Endothelial cell of umbilical vein (primary cell): ENCODE measurements at regions not wholly inside any gene's neighbourhood (a gene's known extent, or its start where the extent isn't known, plus 50 kb on each side); places are given as distances from the start of the nearest gene placed in this dataset.

Experiments used
- EZH2 ChIP-seq: IDR thresholded peaks from 2 replicates; pipeline ENCODE4 v1.6.1; 2012; ENCODE audit warnings: borderline replicate concordance, low read depth, mild to moderate bottlenecking, moderate library complexity, low read length, inconsistent platforms; ENCODE audit not compliant: severe bottlenecking
- JUN ChIP-seq: IDR thresholded peaks from 2 replicates; pipeline ENCODE4 v1.6.1; 2011; ENCODE audit warnings: borderline replicate concordance, low read depth; ENCODE audit not compliant: insufficient read length, insufficient read depth
- MYC ChIP-seq: IDR thresholded peaks from one replicate; pipeline ENCODE4 v1.6.1; 2011; ENCODE audit warnings: mild to moderate bottlenecking, low read depth, low read length
- POLR2A ChIP-seq: IDR thresholded peaks from 2 replicates; pipeline ENCODE4 v1.6.1; 2012; ENCODE audit warnings: low read depth, mild to moderate bottlenecking, control low read depth, low read length
- POLR2AphosphoS5 ChIP-seq: IDR thresholded peaks from 2 replicates; pipeline ENCODE4 v1.6.1; 2012; ENCODE audit warnings: low read depth, mild to moderate bottlenecking, control low read depth, low read length, moderate library complexity; ENCODE audit not compliant: insufficient read depth
- TF ChIP-seq, protein P1 (sequence below), 2 donors: IDR thresholded peaks; 1 replicate in 1 of 2; 2 replicates in 1 of 2; pipeline ENCODE4 v1.5.1; 2011; ENCODE audit warnings: low read length in 2 of 2, mild to moderate bottlenecking in 2 of 2, moderate library complexity in 2 of 2, control low read depth in 1 of 2, inconsistent platforms in 1 of 2, low read depth in 1 of 2; ENCODE audit not compliant: insufficient read depth in 1 of 2; ENCODE audit errors: extremely low read depth in 1 of 2
- TF ChIP-seq, protein P2 (sequence below): IDR thresholded peaks from 2 replicates; pipeline ENCODE4 v1.6.1; 2011; ENCODE audit not compliant: insufficient read depth, insufficient read length

DNA sequence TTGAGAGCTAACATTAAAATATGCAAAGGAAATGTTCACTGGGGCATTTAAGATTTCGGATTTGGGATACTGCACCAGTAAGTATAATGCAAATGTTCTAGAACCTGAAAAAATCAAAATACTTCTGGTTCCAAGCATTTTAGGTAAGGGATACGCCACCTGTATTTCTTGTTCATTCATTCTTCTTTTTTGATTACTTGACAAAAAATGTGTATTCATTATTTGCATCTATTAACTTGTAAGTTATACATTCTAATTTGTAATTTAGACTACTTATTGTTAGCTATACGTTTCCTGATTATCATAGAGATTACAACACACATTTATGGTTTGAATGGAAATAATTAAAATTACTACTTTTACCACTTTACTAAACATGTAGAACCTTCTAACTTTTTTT is 486.9 kb downstream of the SOX5 start:
- TF ChIP-seq, protein P1, sequence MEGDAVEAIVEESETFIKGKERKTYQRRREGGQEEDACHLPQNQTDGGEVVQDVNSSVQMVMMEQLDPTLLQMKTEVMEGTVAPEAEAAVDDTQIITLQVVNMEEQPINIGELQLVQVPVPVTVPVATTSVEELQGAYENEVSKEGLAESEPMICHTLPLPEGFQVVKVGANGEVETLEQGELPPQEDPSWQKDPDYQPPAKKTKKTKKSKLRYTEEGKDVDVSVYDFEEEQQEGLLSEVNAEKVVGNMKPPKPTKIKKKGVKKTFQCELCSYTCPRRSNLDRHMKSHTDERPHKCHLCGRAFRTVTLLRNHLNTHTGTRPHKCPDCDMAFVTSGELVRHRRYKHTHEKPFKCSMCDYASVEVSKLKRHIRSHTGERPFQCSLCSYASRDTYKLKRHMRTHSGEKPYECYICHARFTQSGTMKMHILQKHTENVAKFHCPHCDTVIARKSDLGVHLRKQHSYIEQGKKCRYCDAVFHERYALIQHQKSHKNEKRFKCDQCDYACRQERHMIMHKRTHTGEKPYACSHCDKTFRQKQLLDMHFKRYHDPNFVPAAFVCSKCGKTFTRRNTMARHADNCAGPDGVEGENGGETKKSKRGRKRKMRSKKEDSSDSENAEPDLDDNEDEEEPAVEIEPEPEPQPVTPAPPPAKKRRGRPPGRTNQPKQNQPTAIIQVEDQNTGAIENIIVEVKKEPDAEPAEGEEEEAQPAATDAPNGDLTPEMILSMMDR (IDR thresholded peaks at IDR 0.05; ENCODE audit: extremely low read depth in 1 of 2, insufficient read depth in 1 of 2, low read depth in 1 of 2, low read length in 2 of 2) = no peak
- TF ChIP-seq POLR2AphosphoS5 = no peak
- no peak for TF ChIP-seq MYC
- TF ChIP-seq, protein P2, sequence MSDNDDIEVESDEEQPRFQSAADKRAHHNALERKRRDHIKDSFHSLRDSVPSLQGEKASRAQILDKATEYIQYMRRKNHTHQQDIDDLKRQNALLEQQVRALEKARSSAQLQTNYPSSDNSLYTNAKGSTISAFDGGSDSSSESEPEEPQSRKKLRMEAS = no peak
- TF ChIP-seq POLR2A = no peak
- no peak for TF ChIP-seq EZH2
- no peak for TF ChIP-seq JUN
